K562 (cell line): ENCODE measurements at regions not wholly inside any gene's neighbourhood (a gene's known extent, or its start where the extent isn't known, plus 50 kb on each side); places are given as distances from the start of the nearest gene placed in this dataset.

Source experiments
- ATAC-seq: fragments of 200-7000 bp; cut with Tn5 transposase; 3 replicates; pipeline ENCODE4 v1.9.1; 2020; ENCODE audit warnings: moderate library complexity
- BruUV-seq: library from RNA; stranded (reverse); fragments of 400-500 nt; replicated peaks from 2 replicates; lab custom pipeline; 2021; lab: Mats Ljungman, UMichigan
- CTCF ChIA-PET: fragments of 300-600 bp; formaldehyde crosslinking; extraction: SDS; loops from one replicate; lab custom pipeline; 2021; ENCODE audit warnings: low intra/inter-chr PET ratio; lab: Yijun Ruan, JAX
- POLR2A ChIA-PET: fragments of 300-600, 350-650 bp; sonication (Branson Sonifier 250); formaldehyde crosslinking; extraction: SDS; loops from one replicate; lab custom pipeline; 2021; ENCODE audit warnings: antibody characterized with exemption, inconsistent platforms; lab: Yijun Ruan, JAX
- DNase-seq, 4 experiments: peaks; one replicate each; pipeline versions ENCODE4 v3.0.0 to v3.0.0-alpha.2; 2011 to 2018; ENCODE audit warnings: low spot score in 3 of 4, mixed read lengths in 3 of 4; ENCODE audit errors: extremely low read depth in 1 of 4
- FAIRE-seq: peaks from 2 replicates; lab custom pipeline; 2011; peaks lifted over from hg19 to GRCh38; lab: Jason Lieb, UNC
- H2AFZ ChIP-seq: 2 replicates; pipeline ENCODE4 v1.6.0; 2011; ENCODE audit warnings: low read depth, low read length, control low read depth, inconsistent platforms
- H3K27ac ChIP-seq: fragments of 200-600 bp; 3 replicates; pipeline ENCODE4 v1.8.0; 2011; ENCODE audit warnings: low read depth, mild to moderate bottlenecking, control low read depth, inconsistent platforms, low read length, moderate library complexity, mixed read lengths; ENCODE audit errors: extremely low read depth
- H3K27me3 ChIP-seq, 2 experiments: fragments of 300-600 bp in 1 of 2; 2 replicates in 1 of 2; 3 replicates in 1 of 2; pipeline versions ENCODE4 v1.6.0 to v1.8.0; 2011; ENCODE audit warnings: inconsistent platforms in 2 of 2, low read length in 2 of 2, mild to moderate bottlenecking in 1 of 2, mixed read lengths in 1 of 2, moderate library complexity in 1 of 2; ENCODE audit not compliant: control insufficient read depth in 2 of 2, insufficient read depth in 2 of 2
- H3K36me3 ChIP-seq: fragments of 300-600 bp; 3 replicates; pipeline ENCODE4 v1.8.0; 2011; ENCODE audit warnings: mild to moderate bottlenecking, low read length, inconsistent platforms; ENCODE audit not compliant: control insufficient read depth, insufficient read depth
- H3K4me1 ChIP-seq, 2 experiments: fragments of 200-600 bp in 1 of 2; replicated peaks in 1 of 2; 2 replicates in 1 of 2; 3 replicates in 1 of 2; pipeline versions ENCODE4 v1.5.1 to v1.8.0; 2011; ENCODE audit warnings: inconsistent platforms in 2 of 2, low read length in 2 of 2, mild to moderate bottlenecking in 1 of 2, mixed read lengths in 1 of 2, moderate library complexity in 1 of 2; ENCODE audit not compliant: control insufficient read depth in 2 of 2, insufficient read depth in 2 of 2
- H3K4me2 ChIP-seq: 2 replicates; pipeline ENCODE4 v1.6.1; 2011; ENCODE audit warnings: low read length, control low read depth, inconsistent platforms, mixed read lengths; ENCODE audit not compliant: insufficient read depth
- H3K4me3 ChIP-seq: fragments of 200-600 bp; sonication (generic), shearing (Covaris generic); 2 replicates; pipeline ENCODE4 v1.5.1; 2016; ENCODE audit warnings: control low read depth, inconsistent platforms
- H3K79me2 ChIP-seq: fragments of 200-600 bp; 3 replicates; pipeline ENCODE4 v1.8.0; 2011; ENCODE audit warnings: low read length, inconsistent platforms; ENCODE audit not compliant: control insufficient read depth, insufficient read depth
- H3K9ac ChIP-seq, 2 experiments: 2 replicates each; pipeline versions ENCODE4 v1.6.0 to v1.6.1; 2011; ENCODE audit warnings: low read depth in 2 of 2, low read length in 2 of 2, control low read depth in 1 of 2, inconsistent platforms in 1 of 2, mild to moderate bottlenecking in 1 of 2, mixed read lengths in 1 of 2; ENCODE audit not compliant: insufficient read depth in 1 of 2
- H3K9me1 ChIP-seq: one replicate; pipeline ENCODE4 v1.6.0; 2011; ENCODE audit warnings: inconsistent platforms, mild to moderate bottlenecking, low read length, moderate library complexity; ENCODE audit not compliant: control insufficient read depth, insufficient read depth
- H3K9me3 ChIP-seq: replicated peaks from 2 replicates; pipeline ENCODE4 v1.5.1; 2011; ENCODE audit warnings: low read depth, low read length, inconsistent platforms; ENCODE audit not compliant: control insufficient read depth, insufficient read depth
- H4K20me1 ChIP-seq: replicated peaks from 2 replicates; pipeline ENCODE4 v1.6.1; 2011; ENCODE audit warnings: low read length, inconsistent platforms, mixed read lengths; ENCODE audit not compliant: control insufficient read depth, insufficient read depth
- CEBPG ChIP-seq, 3 experiments: fragments of 200-800 bp in 1 of 3; sonication (Bioruptor generic) in 1 of 3; sonication (generic) in 1 of 3; formaldehyde crosslinking in 1 of 3; IDR thresholded peaks in 2 of 3; conservative IDR thresholded peaks in 1 of 3; 2 replicates each; pipeline versions ENCODE4 v1.6.1 to v1.8.0; 2016 to 2022; ENCODE audit warnings: missing compliant biosample characterization in 2 of 3, missing genetic modification characterization in 2 of 3, mild to moderate bottlenecking in 1 of 3, missing genetic modification reagents in 1 of 3
- EP300 ChIP-seq: IDR thresholded peaks from 2 replicates; pipeline ENCODE4 v1.6.1; 2012; ENCODE audit warnings: low read length, improper control_type of control experiment
- HOMEZ ChIP-seq: fragments of 250-450 bp; sonication (Bioruptor Pico); IDR thresholded peaks from 2 replicates; pipeline ENCODE4 v1.4.0; 2020; ENCODE audit warnings: mild to moderate bottlenecking, moderate library complexity
- POLR2G ChIP-seq: fragments of 200-400 bp; formaldehyde crosslinking; IDR thresholded peaks from 2 replicates; pipeline ENCODE4 v1.6.1; 2017; ENCODE audit warnings: low read depth, mild to moderate bottlenecking, antibody characterized with exemption, low read length, moderate library complexity
- RB1 ChIP-seq: fragments of 450-650 bp; IDR thresholded peaks from 2 replicates; pipeline ENCODE4 v1.6.1; 2017; ENCODE audit warnings: low read depth, mild to moderate bottlenecking
- ZMIZ1 ChIP-seq, 2 experiments: fragments of 150-350 bp in 1 of 2; IDR thresholded peaks; 2 replicates each; pipeline ENCODE4 v1.6.1; 2012 to 2016; ENCODE audit warnings: low read depth in 2 of 2, low read length in 2 of 2, mild to moderate bottlenecking in 1 of 2, moderate library complexity in 1 of 2
- ZNF445 ChIP-seq: fragments of 250-450 bp; sonication (Bioruptor Pico); IDR thresholded peaks from 2 replicates; pipeline ENCODE4 v1.4.0; 2020; ENCODE audit warnings: low read depth, mild to moderate bottlenecking, moderate library complexity
- WGBS: fragments of 100-300 bp; shearing (Covaris generic); methylation state at CpG from one replicate; pipeline ENCODE4 v1.1.6; 2016; ENCODE audit warnings: low coverage, mixed read lengths; ENCODE audit not compliant: insufficient coverage; ENCODE audit errors: missing lambda C conversion rate; 5-methylcytosine and 5-hydroxymethylcytosine counted together
- in situ Hi-C: fragments of 300-500 bp; cut with MboI; formaldehyde crosslinking; loops from 4 replicates; pipeline ENCODE4 v1.15.0; 2018; ENCODE audit warnings: inconsistent platforms, mixed read lengths
- intact Hi-C: fragments of 100-400 bp; cut with micrococcal nuclease; formaldehyde crosslinking; loops from 2 replicates; pipeline ENCODE4 v1.14.2; 2022
- TF ChIP-seq, protein P1 (sequence below): fragments of 450-650 bp; formaldehyde crosslinking; IDR thresholded peaks from 2 replicates; pipeline ENCODE4 v1.4.0; 2020; ENCODE audit warnings: mild to moderate bottlenecking

DNA sequence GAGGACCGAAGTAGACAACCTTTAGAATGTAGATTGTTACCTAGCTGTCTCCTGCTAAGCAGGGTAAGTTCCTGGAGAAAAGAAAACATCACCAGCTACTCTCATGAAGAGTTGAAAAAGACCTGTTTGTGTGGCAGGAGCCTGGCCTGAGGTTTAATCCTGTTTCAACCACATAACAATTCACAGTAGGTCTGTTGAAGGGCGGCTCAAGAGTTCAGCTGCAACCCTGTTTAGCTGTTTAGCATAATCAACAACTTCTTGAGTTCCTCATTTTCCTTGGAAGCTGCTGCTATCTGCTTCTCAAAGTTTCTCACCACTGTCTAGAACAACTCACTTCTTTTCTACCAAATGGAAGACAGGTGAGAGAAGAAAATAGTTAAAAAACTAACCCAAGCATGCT is 170.4 kb upstream of the TET2 start (continued):
- TF ChIP-seq ZMIZ1 (IDR thresholded peaks at IDR 0.05; ENCODE audit: low read depth in 2 of 2, low read length in 2 of 2), result no peak
- TF ChIP-seq EP300, result no peak
- no peak for TF ChIP-seq RB1
- TF ChIP-seq, protein P1, sequence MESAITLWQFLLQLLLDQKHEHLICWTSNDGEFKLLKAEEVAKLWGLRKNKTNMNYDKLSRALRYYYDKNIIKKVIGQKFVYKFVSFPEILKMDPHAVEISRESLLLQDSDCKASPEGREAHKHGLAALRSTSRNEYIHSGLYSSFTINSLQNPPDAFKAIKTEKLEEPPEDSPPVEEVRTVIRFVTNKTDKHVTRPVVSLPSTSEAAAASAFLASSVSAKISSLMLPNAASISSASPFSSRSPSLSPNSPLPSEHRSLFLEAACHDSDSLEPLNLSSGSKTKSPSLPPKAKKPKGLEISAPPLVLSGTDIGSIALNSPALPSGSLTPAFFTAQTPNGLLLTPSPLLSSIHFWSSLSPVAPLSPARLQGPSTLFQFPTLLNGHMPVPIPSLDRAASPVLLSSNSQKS (CRISPR knock-in tag), result no peak
- TF ChIP-seq ZNF445 (CRISPR knock-in tag), result no peak
- TF ChIP-seq, all 486 proteins: peak for 0

DNA sequence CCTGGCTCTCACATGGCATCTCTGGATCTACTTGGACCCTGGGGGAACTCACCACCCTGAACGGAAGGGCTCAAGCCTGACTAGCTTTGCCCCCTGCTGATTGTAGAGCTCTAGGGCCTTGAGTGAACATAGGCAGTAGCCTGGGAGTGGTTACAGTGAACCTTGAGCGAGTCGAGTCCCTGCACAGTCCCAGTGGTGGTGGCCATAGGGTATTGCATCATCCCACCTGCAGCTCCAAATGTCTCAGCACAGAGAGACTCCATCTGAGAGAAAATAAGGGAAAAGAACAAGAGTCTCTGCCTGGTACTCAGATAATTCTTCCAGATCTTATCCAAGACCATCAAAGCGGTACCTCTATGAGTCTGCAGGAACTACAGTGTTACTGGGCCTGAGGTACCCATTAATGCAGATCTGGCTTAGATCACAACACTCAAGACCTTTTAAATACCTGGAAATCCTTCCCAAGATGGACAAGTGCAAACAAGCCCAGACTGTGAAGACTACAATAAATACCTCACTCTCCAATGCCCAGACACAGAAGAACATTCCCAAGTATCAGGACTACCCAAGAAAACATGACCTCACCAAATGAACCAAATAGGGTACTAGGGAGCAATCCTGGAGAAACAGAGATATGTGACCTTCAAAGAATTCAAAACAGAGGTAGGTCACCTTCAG is 167.5 kb upstream of the TET2 start:
- no peak for DNase-seq
- Histone ChIP-seq H3K4me1 (no peaks in the 10 kb centered on the region), H3K36me3 (no peaks in the 10 kb centered on the region), H3K9ac (no peak overlapping the region), H3K27me3 (no peaks in the 10 kb centered on the region), H3K4me3 (no peak overlapping the region), H2AFZ (no peak overlapping the region), H4K20me1 (no peaks in the 10 kb centered on the region), H3K9me1 (no peaks in the 10 kb centered on the region), H3K79me2 (no peaks in the 10 kb centered on the region), H3K27ac (no peak overlapping the region), H3K9me3 (no peaks in the 10 kb centered on the region; the same call in 1 of the 2 replicates), H3K4me2 (no peak overlapping the region)
- in situ Hi-C loops, result no loop called here
- peak; percentile 40; the same call in 1 of the 2 replicates for TF ChIP-seq CEBPG (CRISPR knock-in tag; IDR thresholded peaks at IDR 0.05)
- TF ChIP-seq CEBPG (tag; conservative IDR thresholded peaks at IDR 0.05 in 1 of 2, IDR thresholded peaks at IDR 0.05 in 1 of 2), result peak in 1 of 2 experiments; percentile 47; a peak in 1 of 4 replicates
- no peak for TF ChIP-seq POLR2G
- TF ChIP-seq HOMEZ (CRISPR knock-in tag), result no peak
- intact Hi-C loops, result no loop called here
- no peak for FAIRE-seq
- POLR2A ChIA-PET, result no interaction called here
- 6% methylated on average over 4 of the region's 4 CpGs for WGBS
- CTCF ChIA-PET, result no interaction called here
- BruUV-seq, result no TSS peak
- ATAC-seq, result no peak
